ENCODE measurements at regions not wholly inside any gene's neighbourhood (a gene's known extent, or its start where the extent isn't known, plus 50 kb on each side); places are given as distances from the start of the nearest gene placed in this dataset.
"Not testable (repeated sequence)": the region's sequence is repeated elsewhere in the genome, so short reads cannot be mapped to it uniquely, and the experiment has no call there.

DNA sequence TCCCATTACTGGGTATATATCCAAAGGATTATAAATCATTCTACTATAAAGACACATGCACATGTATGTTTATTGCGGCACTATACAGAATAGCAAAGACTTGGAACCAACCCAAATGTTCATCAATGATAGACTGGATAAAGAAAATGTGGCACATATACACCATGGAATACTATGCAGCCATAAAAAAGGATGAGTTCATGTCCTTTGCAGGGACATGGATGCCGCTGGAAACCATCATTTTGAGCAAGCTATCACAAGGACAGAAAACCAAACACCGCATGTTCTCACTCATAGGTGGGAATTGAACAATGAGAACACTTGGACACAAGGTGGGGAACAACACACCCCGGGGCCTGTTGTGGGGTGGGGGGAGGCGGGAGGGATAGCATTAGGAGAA, 57.0 kb upstream of the NEUROD1 start:
- DNase-seq (ENCODE audit: low spot score): not testable (repeated sequence)

DNA sequence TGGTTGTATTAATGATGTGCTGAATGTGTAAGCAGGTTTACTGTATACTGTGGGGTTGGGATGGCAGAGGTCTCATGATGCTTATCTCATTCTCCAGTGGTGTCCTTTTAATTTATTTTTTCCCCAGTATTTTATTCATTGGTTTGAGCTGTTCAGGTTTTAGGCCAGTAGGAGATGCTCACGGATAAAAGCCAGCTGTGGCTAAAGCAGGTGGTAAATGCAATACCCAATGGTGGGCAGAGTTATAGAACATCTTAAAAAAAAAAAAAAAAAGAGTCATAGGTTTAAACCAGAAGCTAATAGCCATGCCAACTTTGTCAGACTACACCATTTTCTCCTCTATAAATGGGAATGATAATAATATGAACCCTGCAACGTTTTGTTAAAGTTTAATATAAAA, 57.8 kb upstream of the NEUROD1 start:
- no peak for DNase-seq (ENCODE audit: low spot score)

DNA sequence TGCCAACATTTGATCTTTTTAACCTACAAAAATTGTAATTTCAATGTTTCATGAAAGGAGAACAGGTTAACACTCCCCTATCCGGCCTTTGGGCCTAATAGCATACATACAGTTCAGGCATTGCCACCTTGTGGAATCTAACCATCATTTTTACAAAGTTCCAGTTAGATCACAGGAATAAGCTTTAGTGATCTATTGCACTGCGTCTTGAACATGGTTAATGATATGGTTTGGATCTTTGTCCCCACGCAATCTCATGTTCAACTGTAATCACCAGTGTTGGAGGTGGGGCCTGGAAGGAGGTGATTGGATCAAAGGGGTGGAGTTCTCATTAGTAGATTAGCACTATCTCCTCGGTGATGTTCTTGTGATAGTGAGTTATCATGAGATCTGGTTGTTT, 58.2 kb upstream of the NEUROD1 start:
- DNase-seq (ENCODE audit: low spot score): no peak

DNA sequence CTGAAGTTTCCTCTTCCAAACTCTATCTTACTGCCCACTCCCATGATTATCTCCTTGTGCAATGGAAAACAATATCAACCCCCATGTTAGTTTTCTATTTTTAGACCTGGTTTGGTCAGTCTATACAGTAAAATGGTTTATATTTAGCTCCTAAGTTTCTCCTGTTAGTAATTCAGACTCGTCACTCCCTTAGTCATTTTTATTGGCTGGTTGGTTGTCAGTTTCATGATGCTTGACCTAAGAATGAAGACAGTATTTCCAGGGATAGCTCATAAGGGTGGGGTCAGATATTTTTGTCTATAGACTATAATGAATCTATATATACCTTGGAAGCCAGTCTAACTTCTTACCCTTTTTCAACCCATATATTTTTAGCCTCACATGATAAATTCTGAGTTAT, 61.4 kb upstream of the NEUROD1 start:
- DNase-seq (ENCODE audit: low spot score): no peak

DNA sequence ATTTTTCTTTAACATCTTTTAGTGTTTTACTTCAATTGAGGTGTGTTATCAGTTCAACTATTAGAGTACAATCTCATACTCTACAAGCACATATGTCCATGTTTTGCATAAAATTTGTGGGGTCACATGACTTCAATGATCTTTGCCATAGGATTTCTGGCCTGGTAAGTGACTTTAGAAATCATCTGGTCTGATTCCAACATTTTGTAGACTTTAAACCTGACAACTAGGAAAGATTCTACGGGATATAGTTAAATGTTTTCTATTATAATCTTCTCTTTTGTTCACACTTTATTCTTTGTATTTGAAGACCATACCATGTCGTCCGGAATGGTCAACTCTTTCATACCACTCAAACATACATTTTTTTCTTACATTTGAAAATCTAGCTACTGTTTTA, 62.0 kb upstream of the NEUROD1 start:
- no peak for DNase-seq (ENCODE audit: low spot score)

DNA sequence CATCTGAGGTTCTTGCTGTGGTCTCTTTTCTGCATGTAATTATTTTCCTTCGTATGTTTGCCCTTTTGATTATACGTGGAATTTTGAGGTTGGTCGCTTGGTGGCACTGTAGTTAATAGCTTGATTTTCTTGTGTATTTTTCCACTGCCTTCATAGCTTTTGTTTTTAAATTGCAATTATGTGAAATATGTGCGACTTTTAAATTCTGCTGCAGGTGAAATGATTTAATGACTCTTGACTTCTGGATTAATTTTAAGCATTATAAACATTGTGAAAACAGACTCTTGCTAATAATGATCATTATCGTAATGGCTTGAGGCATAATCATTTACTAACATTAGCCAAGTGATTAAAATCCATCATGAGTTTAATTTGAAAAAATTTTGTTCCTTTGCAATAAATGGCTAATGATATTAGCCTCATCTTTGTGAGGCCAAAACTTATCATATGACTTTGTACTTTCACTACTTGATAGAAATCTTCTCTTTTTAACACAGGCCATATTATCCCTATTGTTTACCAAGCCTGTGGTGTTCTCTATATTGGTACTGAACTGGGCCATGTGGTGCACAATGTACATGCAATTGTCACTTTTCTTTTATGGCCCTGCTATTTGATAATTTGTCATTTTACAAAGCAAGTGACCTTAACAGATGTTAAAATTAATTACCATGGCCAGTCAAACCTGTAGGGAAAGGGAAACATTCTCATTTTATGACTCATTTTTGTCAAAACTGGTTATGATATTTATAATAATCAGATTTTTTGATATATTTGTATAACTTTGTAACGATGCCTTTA, 62.8 kb upstream of the NEUROD1 start:
- peak; percentile 40 for DNase-seq (ENCODE audit: low spot score)

DNA sequence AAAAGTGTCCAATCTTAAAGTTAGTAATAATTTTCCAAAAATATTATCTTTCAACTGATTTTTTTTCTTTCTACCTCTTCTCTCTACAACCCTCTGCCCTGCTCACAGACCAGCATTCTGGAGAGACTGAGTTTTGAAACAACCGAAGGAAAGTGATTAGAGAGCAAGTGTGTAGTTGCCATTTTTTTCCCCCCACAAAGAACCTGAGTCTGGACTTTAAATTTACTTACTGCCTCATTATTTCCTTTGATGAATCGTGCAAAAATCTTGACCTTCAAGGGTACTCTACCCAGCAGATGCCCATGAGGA, 63.4 kb upstream of the NEUROD1 start:
- no peak for DNase-seq (ENCODE audit: low spot score)

DNA sequence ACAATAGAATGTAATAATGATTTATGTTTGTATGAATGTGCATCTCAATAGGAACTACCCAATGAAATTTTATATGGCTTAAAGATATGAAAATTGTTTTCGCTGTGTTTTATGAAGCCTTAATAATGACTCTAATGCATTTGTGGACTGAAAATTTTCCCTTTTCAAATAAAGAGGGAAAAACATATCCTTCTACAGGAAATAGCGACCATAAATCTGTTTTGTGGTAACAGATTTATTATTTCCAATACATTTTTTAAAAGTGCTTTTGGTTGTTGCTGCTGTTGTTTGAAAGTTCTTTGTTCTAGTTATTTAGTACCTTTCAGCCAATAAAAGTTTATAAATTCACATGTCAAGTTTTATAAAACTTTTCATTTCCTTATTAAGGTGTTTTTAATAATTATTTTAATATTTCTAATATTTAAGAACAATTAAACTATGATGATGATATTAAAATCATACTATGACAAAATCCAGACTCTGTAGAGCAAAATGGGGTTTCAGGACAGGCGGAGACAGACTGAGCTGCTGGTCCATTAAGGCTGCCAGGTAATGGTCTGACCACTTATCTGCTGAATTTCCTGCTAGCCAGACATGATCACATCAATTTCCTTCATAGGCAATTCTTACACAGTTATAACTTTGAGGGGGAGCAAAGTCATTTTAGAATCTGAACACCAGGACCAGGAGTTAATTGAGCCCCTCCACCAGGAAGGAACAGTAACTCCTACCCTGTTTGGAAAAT, 65.7 kb upstream of the NEUROD1 start:
- DNase-seq (ENCODE audit: low spot score): no peak

DNA sequence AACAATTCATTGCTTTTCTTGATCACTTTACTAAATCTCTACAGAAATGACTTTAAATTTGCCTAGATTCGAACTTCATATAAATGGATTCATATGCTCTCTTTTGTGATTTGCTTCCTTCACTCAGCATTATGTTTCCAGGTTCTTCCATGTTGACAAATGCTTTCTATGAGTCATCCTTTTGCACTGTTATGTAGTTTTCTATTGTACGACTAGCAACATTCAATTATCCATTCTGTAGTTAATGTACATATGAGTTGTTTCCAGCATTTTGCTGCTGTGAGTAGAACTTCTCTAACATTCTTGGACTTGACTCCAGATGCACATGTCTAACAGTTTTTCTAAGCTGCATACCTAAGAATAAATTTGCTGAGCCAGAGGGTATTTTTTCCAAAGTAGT, 66.5 kb upstream of the NEUROD1 start:
- no peak for DNase-seq (ENCODE audit: low spot score)

DNA sequence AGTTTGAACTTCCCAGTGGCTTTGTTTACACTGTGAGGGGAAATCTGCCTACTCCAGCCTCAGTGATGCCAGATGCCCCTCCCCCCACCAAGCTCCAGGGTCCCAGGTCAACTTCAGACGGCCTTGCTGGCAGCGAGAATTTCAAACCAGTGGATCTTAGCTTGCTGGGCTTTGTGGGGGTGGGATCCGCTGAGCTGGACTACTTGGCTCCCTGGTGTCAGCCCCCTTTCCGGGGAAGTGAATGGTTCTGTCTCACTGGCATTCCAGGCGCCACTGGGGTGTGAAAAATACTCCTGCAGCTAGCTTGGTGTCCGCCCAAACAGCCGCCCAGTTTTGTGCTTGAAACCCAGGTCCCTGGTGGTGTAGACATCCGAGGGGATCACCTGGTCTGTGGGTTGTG, 70.0 kb upstream of the NEUROD1 start:
- no peak for DNase-seq (ENCODE audit: low spot score)

DNA sequence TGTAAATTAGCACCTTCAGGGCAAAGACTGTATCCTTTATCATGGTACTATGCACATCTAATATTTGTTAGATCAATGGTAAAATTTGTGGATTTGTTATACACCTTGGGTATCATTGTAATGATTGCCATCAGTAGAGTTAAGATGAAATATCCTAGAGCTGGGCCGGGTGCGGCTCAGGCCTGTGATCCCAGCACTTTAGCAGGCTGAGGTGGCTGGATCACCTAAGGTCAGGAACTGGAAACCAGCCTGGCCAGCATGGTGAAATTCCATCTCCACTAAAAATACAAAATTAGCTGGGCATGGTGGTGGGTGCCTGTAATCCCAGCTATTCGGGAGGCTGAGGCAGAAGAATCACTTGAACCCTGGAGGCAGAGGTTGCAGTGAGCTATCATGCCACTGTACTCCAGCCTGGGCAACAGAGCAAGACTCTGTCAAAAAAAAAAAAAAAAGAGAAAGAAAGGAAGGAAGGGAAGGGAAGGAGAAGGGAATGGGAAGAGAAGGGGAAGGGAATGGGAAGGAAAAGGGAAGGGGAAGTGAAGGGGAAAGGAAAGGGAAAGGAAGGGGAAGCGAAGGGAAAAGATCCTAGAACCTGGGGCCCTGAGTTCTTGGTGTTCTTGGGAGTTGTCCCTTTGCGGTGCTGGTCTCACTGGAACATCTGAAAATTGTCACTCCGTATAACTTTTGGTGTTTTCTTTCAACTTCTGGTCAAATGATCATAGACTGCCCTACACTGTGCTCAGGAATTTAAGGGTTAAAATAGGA, 71.1 kb upstream of the NEUROD1 start:
- no peak for DNase-seq (ENCODE audit: low spot score)

DNA sequence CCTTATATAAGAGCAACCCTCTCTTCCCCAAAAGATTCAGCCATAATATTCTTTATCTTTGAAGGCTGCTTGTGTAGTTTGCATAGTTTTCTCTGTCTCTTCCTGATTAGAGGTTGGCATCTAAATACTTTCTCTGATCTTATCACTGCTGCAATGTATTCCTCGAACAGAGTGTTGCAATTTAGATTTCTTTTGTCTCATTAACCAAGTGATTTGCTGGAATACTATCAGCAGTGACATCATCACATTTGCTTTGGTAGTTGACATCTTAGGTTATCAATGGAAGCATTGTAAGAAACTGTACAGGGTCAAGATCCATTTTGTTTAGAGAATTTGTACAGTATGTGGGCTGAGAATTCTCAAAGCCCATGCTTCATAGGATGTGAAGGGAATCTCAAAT, 72.0 kb upstream of the NEUROD1 start:
- no peak for DNase-seq (ENCODE audit: low spot score)

DNA sequence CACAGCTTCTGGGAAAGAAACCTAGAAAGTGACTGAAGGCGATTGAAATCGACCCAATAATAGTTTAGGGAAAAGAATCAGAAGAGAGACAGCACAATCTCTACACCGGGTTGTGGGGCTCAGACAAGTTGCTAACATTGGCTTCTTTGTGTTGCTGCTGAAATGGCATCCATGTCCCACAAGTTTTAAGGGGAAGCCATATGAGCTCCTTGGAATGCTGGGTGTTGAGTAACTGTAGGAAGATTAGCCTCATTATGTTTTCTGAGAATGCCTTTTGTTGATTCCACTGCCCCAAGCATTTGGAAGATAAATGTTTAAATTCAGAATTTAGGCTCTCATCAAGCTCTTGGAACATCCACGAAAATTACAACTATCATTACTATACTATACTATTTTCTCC, 73.4 kb upstream of the NEUROD1 start:
- DNase-seq (ENCODE audit: low spot score): no peak

DNA sequence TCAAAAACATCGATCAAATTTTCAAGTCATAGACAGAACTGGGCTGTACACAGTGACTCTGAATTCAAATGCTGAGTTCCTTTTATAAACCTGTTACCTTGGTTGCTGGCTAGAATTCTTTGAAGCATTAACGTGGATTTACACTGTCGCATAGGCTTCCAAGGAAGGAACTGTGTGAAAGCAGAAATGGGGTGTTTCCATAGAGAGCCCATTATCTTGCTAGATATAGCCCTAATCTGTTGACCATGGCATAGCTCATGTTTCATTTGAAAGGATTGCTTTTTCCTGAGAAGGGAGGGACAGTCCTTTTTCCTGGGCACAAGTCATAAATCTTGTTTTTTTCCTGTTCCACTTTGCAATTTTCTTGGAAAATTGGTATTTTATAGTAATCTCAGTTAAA, 73.8 kb upstream of the NEUROD1 start:
- DNase-seq (ENCODE audit: low spot score): no peak

DNA sequence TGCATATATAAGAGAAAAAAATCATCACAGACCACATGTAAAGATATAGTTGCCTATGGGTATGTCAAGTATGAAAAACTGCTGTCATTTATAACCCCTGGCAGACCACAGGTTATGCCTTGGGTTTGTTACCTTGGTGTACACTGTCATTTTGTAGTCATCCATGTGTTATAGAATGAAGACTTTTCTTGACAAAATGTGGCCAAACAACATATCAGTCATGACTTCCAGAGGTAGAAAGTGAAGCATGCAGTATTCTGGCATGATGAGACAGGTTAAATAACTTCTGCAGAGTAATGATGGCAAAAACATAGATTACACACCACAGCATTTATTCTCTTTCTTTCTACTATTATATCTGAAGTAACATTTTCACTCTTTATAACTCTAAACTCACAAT, 74.9 kb upstream of the NEUROD1 start:
- DNase-seq (ENCODE audit: low spot score): no peak

DNA sequence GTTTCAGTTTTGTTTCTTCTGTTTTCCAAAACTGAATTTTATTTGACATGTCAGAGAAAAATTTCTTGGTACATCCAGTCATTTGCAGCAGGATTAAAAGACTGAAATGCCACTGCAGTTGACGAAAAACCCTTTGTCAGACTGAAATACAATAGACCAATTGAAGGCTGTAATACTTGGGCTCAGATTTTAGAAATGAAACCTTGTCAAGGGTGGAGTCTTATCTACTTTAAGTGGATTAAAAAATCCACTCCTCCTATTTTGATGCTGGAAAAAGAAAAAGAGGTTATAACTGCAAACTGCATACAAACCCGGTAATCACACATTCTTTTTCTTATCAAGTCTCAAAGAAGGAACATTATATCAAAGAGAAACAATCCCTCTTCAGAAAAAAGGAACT, 80.2 kb upstream of the NEUROD1 start:
- no peak for DNase-seq (ENCODE audit: low spot score)

DNA sequence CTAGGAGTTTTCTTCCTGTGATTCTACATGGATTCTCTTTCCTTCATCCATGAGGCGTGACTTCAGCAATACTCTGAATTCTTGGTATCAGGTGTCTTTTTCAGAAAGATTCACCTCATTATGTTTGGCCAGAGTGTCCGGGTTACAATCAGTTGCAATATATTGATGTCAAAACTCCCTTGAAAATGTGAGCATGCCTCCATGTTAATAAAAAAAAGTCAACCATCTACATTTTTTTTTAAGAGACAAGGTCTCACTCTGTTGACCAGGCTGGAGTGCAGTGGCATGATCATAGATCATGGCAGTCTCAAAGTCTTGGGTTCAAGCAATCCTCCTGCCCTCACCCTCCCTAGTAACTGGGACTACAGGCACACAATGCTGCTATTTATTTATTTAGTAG, 80.9 kb upstream of the NEUROD1 start:
- no peak for DNase-seq (ENCODE audit: low spot score)

DNA sequence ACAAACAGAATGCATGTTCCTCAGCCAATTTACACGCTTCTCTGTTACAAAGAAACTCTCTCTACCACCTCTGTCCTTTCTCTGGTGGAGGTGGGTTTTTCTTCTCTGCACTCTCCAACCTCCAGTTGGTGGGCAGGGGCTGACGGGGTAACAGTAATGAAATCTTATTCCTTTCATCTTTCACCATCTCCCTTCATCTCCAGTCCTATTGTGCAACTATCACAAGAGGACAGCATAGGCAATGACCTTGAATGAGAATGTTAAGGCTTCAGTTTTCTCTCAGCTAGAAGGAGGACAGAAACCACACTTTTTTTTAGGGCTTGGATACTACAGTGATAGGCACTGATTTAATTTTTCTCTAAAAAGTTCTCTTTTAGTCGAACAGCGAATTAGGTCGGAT, 81.7 kb upstream of the NEUROD1 start:
- no peak for DNase-seq (ENCODE audit: low spot score)

DNA sequence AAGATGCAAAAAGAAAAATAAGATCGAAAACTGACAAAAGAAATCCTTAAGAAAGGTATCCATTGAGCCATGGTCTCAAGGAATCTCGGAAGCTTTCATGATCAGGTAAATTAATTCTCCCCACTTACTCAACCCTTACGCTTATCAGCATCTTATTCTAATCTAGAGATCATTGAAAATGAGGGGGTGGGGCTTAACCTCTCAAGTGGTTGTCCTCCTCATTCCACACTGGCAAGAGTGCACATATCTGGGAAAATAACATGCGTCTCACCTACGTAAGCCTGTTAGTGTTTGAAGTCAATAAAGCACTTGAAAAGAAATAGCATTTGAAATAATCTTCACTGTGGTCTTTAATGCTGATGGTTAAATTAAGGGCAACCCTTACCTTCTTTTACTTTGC, 82.5 kb upstream of the NEUROD1 start:
- no peak for DNase-seq (ENCODE audit: low spot score)

DNA sequence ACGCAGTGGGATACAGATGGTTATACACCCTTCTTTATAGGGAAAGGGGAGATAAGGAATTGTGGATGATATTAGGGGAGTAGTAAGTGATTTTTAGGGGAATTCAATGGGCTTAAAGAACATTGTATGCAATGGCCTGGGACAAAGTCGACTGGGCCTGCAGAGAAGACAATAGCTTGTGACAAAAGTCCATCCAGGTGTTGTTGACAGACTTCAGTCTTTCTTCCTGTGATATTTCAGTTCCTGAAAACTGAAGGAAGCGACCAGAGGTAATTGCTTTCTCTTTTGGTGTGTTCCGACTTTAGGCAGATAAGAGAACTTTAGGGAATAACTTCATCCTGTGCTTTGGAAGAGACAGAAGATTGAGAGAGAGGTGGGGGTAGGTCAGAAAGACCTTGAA, 83.1 kb upstream of the NEUROD1 start:
- DNase-seq (ENCODE audit: low spot score): no peak

DNA sequence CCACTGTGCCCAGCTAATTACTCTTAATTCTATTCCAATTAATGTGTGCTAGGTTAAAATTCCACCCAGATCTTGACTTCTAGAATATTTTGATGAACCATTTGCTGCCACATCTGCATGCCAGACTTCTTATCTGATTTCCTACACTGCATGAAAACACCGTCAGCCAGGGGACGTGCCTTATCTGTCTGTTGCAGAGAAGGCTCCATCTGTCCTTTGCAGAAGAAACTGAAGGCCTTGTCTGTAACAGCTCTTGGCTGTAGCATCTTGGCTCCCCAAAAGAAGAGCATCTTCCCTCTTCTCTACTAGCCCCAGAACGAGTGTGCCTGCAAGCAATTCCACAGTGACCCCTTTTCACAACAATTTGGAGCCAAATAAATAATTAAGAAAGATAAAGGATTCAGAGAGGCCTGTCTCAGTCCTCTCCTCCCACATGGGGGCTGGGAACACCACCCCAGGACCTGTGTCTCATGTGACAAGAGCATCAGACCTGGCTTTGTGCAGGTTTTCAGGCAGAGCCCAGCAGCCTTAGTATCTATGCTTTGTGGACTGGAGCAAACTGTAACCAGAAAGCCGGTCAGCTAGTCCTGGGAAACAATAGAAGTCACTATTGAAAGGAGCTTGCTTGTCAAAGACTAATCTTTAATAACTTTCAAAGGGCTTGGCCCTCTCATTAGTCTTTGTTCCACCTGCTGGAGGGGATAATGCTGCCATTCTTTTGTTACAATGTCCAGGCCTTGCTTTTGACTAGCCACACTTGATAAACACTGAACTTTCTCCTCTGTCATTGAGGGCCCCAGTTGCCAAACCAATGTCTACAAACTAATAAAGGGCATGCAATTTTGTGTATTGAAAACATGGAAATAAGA, 84.0 kb upstream of the NEUROD1 start:
- no peak for DNase-seq (ENCODE audit: low spot score)

DNA sequence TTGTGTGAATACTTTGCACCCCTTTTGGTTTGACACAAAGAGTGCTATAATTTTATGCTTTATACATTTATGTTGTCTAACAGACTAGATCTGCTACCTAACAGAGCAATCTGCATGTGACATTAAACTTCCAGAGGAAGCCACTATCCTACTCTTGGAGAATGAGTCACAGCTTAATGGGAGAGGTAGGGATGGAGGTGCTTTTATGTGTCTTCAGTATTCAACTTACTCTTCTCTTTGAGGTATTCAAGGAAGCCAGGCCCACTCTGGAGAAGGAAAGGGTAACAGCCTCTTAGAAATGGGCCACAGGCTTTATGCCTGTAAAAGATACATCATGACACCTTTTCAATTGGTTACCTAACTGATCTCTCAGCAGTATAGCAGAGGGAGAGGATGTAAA, 85.8 kb upstream of the NEUROD1 start:
- no peak for DNase-seq (ENCODE audit: low spot score)

Measured in D341Med (cell line).